Suppressor macrophage treated with lipopolysaccharide for 1 hour (primary cell): ENCODE measurements at regions not wholly inside any gene's neighbourhood (a gene's known extent, or its start where the extent isn't known, plus 50 kb on each side); places are given as distances from the start of the nearest gene placed in this dataset.
A peak's percentile ranks its signal among the peaks of the same experiment; 100 is the strongest.
"Not testable (repeated sequence)": the region's sequence is repeated elsewhere in the genome, so short reads cannot be mapped to it uniquely, and the experiment has no call there.

Experiments
- DNase-seq, 3 donors: peaks; one replicate each; pipeline ENCODE4 v3.0.0-alpha.2; 2020 to 2022

DNA sequence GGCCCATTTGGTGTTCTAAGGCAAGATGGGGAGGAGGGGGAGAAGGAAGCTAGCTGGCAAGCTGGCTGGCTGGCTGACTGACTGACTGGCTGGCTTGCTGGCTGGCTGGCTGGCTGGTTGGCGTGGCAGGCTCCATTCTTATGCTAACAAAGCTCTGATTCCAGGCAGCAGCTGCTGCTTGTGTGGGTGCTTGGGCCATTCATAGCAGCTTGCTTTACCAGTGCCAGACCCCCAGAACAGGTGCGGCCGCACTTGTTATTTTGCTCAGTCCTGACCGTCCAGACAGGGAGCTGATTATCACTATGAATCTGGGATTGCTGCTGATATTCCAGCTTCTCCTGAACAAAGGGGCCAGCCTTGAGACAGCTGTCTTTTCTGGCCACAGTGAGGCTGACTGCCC, 131.2 kb upstream of the PAK3 start:
- no peak for DNase-seq

DNA sequence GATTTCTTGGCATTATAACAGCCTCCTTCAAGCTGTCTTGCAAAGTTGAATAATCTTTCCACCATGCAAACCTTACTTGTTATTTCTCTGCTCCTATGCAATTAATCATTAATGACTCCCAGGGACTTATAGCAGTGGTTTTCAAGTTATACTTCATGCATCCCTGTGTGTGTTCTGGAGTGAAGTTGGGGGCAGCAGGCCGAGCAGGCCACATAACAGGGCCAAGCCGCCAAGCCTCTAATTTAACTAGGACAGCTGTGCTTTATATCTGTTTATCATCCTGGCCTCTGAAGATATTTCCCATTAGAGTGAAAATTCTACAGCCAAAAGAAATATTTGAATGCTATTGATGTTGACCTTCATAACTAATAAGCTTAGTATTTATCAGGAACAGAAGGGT, 133.5 kb upstream of the PAK3 start:
- no peak for DNase-seq

DNA sequence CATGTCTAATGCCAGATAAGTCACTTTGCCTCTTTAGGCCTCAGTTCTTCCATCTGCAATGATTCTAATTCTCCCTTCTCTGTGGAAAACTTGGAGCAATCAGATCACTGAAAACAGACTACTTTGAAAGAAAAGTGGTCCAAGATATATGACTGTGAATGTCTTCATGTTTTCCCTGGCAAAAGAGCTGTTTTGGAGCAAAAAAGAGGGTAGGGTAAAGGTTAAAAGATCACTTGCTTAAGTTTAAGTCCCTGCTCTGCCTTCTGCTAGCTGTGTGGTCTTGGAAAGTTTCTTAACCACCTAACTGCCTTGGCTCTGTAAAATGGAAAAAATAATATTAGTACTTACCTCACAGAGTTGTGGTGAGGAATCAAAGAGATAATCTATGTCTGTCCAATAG, 140.3 kb upstream of the PAK3 start:
- no peak for DNase-seq

- DNase-seq, result no peak
Observed at GRCh38 chrX:110954428-110955100, 141.4 kb upstream of the PAK3 start.

DNA sequence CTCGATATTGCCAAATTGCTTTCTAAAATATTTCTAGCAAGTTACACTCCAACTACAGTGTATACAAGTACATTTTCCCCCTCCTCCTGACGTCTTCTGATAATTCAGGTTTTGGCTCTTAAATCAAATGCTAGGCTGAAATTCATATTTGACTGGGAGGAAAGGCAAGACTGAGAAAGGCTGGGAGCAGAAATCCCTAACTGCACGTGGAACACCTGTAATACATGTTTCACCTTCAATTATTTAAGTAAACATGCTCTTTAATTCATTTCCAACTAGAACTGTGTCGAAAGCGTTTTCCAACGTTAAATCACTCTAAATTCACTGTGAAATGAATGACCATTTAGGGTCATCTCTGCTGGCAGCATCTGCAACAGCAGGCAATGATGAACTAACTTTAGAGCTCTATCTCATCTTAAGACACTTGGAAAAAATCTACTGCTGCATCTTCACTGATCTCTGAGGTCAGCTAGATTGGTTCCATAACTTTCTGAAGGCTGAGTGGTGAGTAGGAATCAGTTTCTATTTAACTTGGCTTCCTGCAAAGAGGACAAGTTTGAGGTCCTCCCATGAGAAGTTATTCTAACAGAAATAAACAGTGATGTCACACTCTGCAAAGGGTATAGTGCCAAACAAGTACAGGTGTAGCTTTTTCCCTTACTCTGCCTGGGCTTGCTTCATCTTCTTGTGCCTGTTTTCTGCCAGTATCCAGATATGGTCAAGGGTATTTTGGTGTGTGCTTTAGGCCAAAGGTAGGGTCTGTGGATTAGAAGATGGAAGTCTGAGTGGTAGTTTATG, 144.3 kb upstream of the PAK3 start:
- DNase-seq, result no peak

- no peak for DNase-seq
Observed at GRCh38 chrX:110944751-110945675, 149.4 kb upstream of the CHRDL1 start.

- DNase-seq, result no peak
Observed at GRCh38 chrX:110944311-110944750, 148.7 kb upstream of the CHRDL1 start.

GRCh38 chrX:110941906-110942305, 146.3 kb upstream of the CHRDL1 start:
- no peak for DNase-seq

DNA sequence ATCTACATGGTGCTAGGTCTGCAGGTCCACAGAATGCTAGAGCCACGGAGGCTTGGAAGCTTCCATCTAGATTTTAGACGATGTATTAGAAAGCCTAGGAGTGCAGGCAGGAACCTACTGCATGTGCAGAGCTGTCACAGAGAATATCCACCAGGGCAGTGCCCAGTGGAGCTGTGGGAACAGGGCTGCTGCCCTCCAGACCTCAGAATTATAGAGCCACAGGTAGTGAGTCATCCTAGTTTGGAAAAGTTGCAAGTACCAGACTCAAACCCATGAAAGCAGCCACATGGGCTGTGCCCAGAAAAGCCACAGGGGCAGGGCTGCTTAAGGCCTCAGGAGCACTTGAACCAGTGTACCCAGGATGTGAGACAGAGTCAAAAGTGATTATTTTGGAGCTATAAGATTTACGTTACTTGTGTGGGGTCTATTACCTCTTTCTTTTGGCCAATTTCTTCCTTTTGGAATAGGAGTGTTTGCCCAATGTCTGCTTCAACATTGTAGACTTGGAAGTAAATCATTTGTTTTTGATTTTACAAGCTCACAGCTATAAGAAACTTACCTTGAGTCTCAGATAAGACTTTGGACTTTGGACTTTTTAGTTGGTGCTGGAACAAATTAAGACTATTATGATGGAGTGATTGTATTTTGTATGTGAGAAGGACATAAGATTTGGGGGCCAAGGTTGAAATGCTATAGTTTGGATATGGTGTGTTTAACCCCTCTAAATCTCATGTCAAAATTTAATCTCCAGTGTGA, 143.5 kb upstream of the CHRDL1 start:
- no peak for DNase-seq

GRCh38 chrX:110924871-110925270, 129.3 kb upstream of the CHRDL1 start:
- DNase-seq, result no peak

- DNase-seq, result no peak
Observed at GRCh38 chrX:110920991-110921390, 125.4 kb upstream of the CHRDL1 start.

- DNase-seq, result no peak
Observed at GRCh38 chrX:110915570-110915969, 120.0 kb upstream of the CHRDL1 start.

GRCh38 chrX:110915111-110915510, 119.5 kb upstream of the CHRDL1 start:
- no peak for DNase-seq

DNA sequence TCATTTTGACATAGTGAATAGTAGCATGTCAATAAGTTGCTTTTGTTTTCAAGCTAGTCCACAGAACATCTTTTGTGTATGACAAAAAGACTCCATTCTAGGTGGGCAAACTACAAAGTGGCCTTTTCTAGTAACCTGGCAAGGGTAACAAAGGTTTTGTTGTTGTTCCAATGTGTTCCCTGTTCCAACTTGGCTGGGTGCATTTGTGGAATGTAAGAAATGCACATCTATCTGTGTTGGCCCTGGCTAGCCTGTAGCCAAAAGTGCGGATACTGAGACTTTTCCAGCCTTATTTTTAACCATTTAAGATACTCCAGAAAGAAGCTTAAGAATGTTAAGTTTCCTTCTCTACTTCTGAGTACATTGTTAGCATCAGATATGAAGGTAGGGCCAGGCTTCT, 118.7 kb upstream of the CHRDL1 start:
- DNase-seq, result no peak

DNA sequence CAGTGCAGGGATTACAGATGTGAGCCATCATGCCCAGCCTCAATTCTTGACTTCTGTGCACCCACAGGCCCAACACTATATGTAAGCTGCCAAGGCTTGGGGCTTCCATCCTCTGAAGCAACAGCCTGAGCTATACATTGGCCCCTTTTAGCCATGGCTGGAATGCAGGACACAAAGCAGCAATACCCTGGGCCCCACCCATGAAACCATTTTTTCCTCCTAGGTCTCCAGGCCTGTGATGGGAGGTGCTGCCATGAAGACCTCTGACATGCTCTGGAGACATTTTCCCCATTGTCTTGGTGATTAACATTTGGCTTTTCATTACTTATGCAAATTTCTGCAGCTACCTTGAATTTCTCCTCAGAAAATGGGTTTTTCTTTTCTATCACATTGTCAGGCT, 109.1 kb upstream of the CHRDL1 start:
- DNase-seq, result not testable (repeated sequence)

- DNase-seq, result no peak
Observed at GRCh38 chrX:110881971-110882370, 86.4 kb upstream of the CHRDL1 start.

GRCh38 chrX:110877326-110877725, 81.7 kb upstream of the CHRDL1 start:
- no peak for DNase-seq

GRCh38 chrX:110871839-110872238, 76.2 kb upstream of the CHRDL1 start:
- DNase-seq, result no peak

- no peak for DNase-seq
Observed at GRCh38 chrX:110866421-110866820, 70.8 kb upstream of the CHRDL1 start.

- DNase-seq, result no peak
Observed at GRCh38 chrX:110863883-110864282, 68.3 kb upstream of the CHRDL1 start.

- no peak for DNase-seq
Observed at GRCh38 chrX:110858565-110858964, 62.9 kb upstream of the CHRDL1 start.

DNA sequence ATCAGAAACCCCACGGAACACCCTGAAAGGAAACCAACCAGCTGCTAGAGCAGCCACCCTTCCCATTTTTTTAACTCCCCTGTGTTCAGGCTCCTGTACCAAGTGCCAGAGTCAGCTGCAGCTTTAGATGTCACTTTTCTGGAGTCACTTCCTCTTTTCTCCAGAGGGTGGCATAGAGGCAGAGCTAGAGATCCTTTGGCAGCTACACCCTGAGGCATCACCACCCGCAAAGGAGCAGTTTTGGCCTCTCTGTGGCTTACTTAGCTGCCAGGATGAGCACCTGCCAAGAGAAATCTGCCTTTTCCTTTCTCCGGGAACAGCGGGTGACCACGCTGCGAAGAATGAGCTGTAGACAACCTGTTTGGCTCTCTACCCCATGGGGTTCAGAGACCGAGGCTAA, 58.0 kb upstream of the CHRDL1 start:
- DNase-seq, result peak in 1 of 3 donors; percentile 3

DNA sequence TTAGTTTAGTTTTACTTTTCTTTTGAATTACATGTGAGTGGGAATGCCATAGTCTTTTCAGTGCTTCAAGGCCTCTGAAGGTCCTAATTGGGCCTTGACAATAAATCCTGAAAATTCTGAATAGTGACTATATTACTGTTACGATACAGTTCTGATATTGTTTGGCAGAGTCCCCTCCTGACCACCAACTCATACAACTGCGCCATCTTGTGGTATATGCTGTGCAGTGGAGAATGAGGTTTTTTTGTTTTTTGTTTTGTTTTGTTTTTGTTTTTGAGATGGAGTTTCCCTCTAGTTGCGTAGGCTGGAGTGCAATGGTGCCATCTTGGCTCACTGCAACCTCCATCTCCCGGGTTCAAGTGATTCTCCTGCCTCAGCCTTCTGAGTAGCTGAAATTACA, 56.6 kb upstream of the CHRDL1 start:
- DNase-seq, result peak; percentile 23 to 34 (median 28)
